Loucy (cell line): ENCODE measurements at regions not wholly inside any gene's neighbourhood (a gene's known extent, or its start where the extent isn't known, plus 50 kb on each side); places are given as distances from the start of the nearest gene placed in this dataset.

ENCODE experiments used
- H2AFZ ChIP-seq: fragments of 200-600 bp; sonication (generic); 2 replicates; pipeline ENCODE4 v1.6.0; 2016; ENCODE audit warnings: antibody characterized with exemption, mild to moderate bottlenecking, low read length, moderate library complexity
- H3F3A ChIP-seq: fragments of 200-600 bp; 2 replicates; pipeline ENCODE4 v1.6.0; 2016; ENCODE audit warnings: antibody characterized with exemption, low read depth, mild to moderate bottlenecking
- H3K27me3 ChIP-seq: fragments of 200-600 bp; sonication (generic); 2 replicates; pipeline ENCODE4 v1.6.1; 2014; ENCODE audit warnings: low read length, mild to moderate bottlenecking; ENCODE audit not compliant: insufficient read depth, poor library complexity, severe bottlenecking
- H3K36me3 ChIP-seq: fragments of 200-600 bp; sonication (generic); 2 replicates; pipeline ENCODE4 v1.6.1; 2016; ENCODE audit warnings: low read length; ENCODE audit not compliant: insufficient read depth
- H3K4me1 ChIP-seq: fragments of 200-600 bp; sonication (generic); 2 replicates; pipeline ENCODE4 v1.5.1; 2014; ENCODE audit warnings: low read length, mild to moderate bottlenecking; ENCODE audit not compliant: insufficient read depth, poor library complexity, severe bottlenecking
- H3K4me2 ChIP-seq: fragments of 200-600 bp; sonication (generic); 2 replicates; pipeline ENCODE4 v1.6.0; 2014; ENCODE audit warnings: antibody characterized with exemption, low read length, low read depth, mild to moderate bottlenecking; ENCODE audit not compliant: poor library complexity, severe bottlenecking
- H3K4me3 ChIP-seq: fragments of 200-600 bp; sonication (generic); 2 replicates; pipeline ENCODE4 v1.5.1; 2014; ENCODE audit warnings: low read length, mild to moderate bottlenecking, mixed read lengths; ENCODE audit not compliant: poor library complexity, severe bottlenecking
- H3K79me2 ChIP-seq: fragments of 200-600 bp; sonication (generic); 2 replicates; pipeline ENCODE4 v1.6.1; 2014; ENCODE audit warnings: low read length; ENCODE audit not compliant: insufficient read depth
- H3K9ac ChIP-seq: fragments of 200-600 bp; sonication (generic); 2 replicates; pipeline ENCODE4 v1.6.0; 2014; ENCODE audit warnings: mild to moderate bottlenecking, low read depth, low read length, moderate library complexity; ENCODE audit not compliant: poor library complexity, severe bottlenecking
- H3K9me2 ChIP-seq: fragments of 200-600 bp; sonication (generic); replicated peaks from 2 replicates; pipeline ENCODE4 v1.6.1; 2016; ENCODE audit warnings: low read depth, low read length, mixed read lengths
- H3K9me3 ChIP-seq: fragments of 200-600 bp; sonication (generic); 2 replicates; pipeline ENCODE4 v1.6.1; 2014; ENCODE audit warnings: mild to moderate bottlenecking, antibody characterized with exemption, low read length, low read depth; ENCODE audit not compliant: insufficient read depth
- H4K20me1 ChIP-seq: fragments of 200-600 bp; sonication (generic); 2 replicates; pipeline ENCODE4 v1.6.0; 2014; ENCODE audit warnings: antibody characterized with exemption, low read length, mild to moderate bottlenecking; ENCODE audit not compliant: insufficient read depth, poor library complexity, severe bottlenecking
- EZH2phosphoT487 ChIP-seq: fragments of 200-600 bp; IDR thresholded peaks from 2 replicates; pipeline ENCODE4 v1.6.1; 2018; ENCODE audit warnings: antibody characterized with exemption, mild to moderate bottlenecking, moderate library complexity, borderline replicate concordance
- TF ChIP-seq, protein P1 (sequence below): fragments of 200-600 bp; sonication (generic); conservative IDR thresholded peaks from 2 replicates; pipeline ENCODE4 v1.5.1; 2014; ENCODE audit warnings: mild to moderate bottlenecking, antibody characterized with exemption, low read length

DNA sequence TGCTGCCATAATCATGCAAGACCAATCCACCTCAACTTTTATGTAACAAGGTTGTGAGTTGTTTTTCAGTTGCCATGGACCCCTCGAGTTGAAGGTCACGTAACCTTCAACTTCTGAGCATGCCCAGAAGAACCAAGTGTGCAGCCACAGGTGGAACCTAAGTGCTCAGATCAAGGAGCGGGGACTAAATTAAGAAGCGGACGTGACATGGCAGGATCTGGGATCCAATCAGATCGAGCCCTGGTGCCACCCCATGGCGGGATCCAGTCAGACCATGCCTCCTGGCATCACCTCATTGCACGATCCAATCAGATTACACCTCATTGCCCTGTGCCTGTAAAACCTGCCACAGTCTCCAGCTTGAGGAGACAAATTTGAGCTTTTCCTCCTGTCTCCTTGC lies 204.5 kb upstream of the CDH5 start:
- H3K4me1 ChIP-seq = no peaks in the 10 kb centered on the region
- no peak overlapping the region for H3K4me3 ChIP-seq
- TF ChIP-seq, protein P1, sequence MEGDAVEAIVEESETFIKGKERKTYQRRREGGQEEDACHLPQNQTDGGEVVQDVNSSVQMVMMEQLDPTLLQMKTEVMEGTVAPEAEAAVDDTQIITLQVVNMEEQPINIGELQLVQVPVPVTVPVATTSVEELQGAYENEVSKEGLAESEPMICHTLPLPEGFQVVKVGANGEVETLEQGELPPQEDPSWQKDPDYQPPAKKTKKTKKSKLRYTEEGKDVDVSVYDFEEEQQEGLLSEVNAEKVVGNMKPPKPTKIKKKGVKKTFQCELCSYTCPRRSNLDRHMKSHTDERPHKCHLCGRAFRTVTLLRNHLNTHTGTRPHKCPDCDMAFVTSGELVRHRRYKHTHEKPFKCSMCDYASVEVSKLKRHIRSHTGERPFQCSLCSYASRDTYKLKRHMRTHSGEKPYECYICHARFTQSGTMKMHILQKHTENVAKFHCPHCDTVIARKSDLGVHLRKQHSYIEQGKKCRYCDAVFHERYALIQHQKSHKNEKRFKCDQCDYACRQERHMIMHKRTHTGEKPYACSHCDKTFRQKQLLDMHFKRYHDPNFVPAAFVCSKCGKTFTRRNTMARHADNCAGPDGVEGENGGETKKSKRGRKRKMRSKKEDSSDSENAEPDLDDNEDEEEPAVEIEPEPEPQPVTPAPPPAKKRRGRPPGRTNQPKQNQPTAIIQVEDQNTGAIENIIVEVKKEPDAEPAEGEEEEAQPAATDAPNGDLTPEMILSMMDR = no peak
- no peak for TF ChIP-seq EZH2phosphoT487
- H3K9ac ChIP-seq = no peak overlapping the region
- H3K4me2 ChIP-seq = no peak overlapping the region
- H2AFZ ChIP-seq = no peak overlapping the region
- no peaks in the 10 kb centered on the region for H4K20me1 ChIP-seq
- no peaks in the 10 kb centered on the region for H3K36me3 ChIP-seq
- no peaks in the 10 kb centered on the region for H3K9me3 ChIP-seq
- H3K9me2 ChIP-seq = no peaks in the 10 kb centered on the region
- no peaks in the 10 kb centered on the region for H3K27me3 ChIP-seq
- H3F3A ChIP-seq = no peaks in the 10 kb centered on the region
- H3K79me2 ChIP-seq = no peaks in the 10 kb centered on the region

DNA sequence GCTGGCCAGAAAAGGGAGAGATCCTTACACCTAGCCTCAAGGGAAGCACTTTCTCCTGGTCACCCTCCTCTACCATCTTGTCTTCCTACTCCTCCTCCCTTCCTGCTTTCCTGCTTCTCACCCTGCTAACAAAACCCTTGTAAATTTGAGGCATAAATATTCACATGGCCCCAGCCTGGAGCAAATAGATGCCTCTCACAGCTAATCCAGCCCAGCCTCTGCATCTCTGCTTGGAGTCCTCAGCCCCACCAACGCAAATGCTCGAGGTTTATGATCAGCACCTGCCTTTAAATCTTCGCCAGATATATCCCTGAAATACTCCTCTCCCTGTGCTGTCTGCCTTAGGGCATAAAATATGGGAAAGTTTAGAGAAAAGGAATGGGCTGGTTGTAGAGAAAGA lies 205.2 kb upstream of the CDH5 start:
- Histone ChIP-seq H3K27me3 (no peaks in the 10 kb centered on the region), H3K4me3 (no peak overlapping the region)

DNA sequence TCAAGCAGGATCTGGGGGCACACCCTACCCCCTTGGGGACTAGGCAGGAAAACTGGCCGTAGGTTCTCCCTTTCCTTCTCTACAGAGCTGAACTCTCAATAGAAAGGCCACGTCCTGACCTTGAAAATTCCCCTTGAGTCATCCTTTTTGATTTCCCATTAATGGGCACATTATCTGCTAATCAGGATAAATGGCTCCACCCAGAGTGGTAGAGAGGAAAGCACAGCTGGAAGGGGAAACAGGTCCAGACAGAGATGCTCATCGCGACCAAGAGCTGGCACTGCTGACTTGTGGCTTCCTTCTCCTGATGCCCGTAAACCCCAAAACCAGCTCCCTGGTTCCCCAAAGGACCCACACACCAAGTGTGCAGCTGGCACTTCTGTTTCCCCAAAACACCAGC lies 206.5 kb upstream of the CDH5 start:
- Histone ChIP-seq H3F3A (no peaks in the 10 kb centered on the region), H3K4me2 (no peak overlapping the region), H3K9me3 (no peaks in the 10 kb centered on the region), H3K27me3 (no peaks in the 10 kb centered on the region), H2AFZ (no peak overlapping the region), H3K4me3 (no peak overlapping the region), H4K20me1 (no peaks in the 10 kb centered on the region), H3K36me3 (no peaks in the 10 kb centered on the region), H3K4me1 (peaks cover 11% of the 10 kb centered on the region), H3K9me2 (no peaks in the 10 kb centered on the region), H3K9ac (no peak overlapping the region), H3K79me2 (no peaks in the 10 kb centered on the region)
- TF ChIP-seq EZH2phosphoT487 = no peak
- TF ChIP-seq, protein P1 = no peak

More for the DNA sequence above, 205.2 kb upstream of the CDH5 start:
- Histone ChIP-seq H3K4me2 (no peak overlapping the region), H4K20me1 (no peaks in the 10 kb centered on the region), H3F3A (no peaks in the 10 kb centered on the region), H3K9me3 (no peaks in the 10 kb centered on the region), H3K4me1 (no peaks in the 10 kb centered on the region), H3K79me2 (no peaks in the 10 kb centered on the region), H3K9me2 (no peaks in the 10 kb centered on the region), H2AFZ (no peak overlapping the region), H3K9ac (no peak overlapping the region), H3K36me3 (no peaks in the 10 kb centered on the region)
- TF ChIP-seq, protein P1 = no peak
